PC-9 (cell line): ENCODE measurements at regions not wholly inside any gene's neighbourhood (a gene's known extent, or its start where the extent isn't known, plus 50 kb on each side); places are given as distances from the start of the nearest gene placed in this dataset.

Experiments used
- BruUV-seq: library from RNA; stranded (reverse); fragments of 400-500 nt; replicated peaks from 2 replicates; lab custom pipeline; 2021; lab: Mats Ljungman, UMichigan
- CTCF ChIA-PET: fragments of 300-600 bp; sonication (Branson Sonifier 250); formaldehyde crosslinking; loops from one replicate; lab custom pipeline; 2022; ENCODE audit warnings: antibody characterized with exemption; lab: Charles Lee
- POLR2A ChIA-PET: fragments of 300-600 bp; sonication (Branson Sonifier 250); formaldehyde crosslinking; loops from one replicate; lab custom pipeline; 2022; ENCODE audit warnings: antibody characterized with exemption; ENCODE audit not compliant: unreplicated experiment; lab: Charles Lee
- DNase-seq, 2 experiments: peaks; one replicate each; pipeline versions ENCODE4 v3.0.0 to v3.0.0-alpha.2; 2015 to 2022; ENCODE audit warnings: mixed read lengths in 1 of 2
- H2AFZ ChIP-seq: fragments of 200-600 bp; sonication (generic); 2 replicates; pipeline ENCODE4 v1.8.1; 2017; ENCODE audit warnings: antibody characterized with exemption
- H3F3A ChIP-seq: fragments of 200-600 bp; sonication (generic); 2 replicates; pipeline ENCODE4 v1.8.1; 2017; ENCODE audit warnings: antibody characterized with exemption, mild to moderate bottlenecking, low read depth; ENCODE audit not compliant: insufficient read depth
- H3K27ac ChIP-seq: fragments of 200-600 bp; sonication (generic); 2 replicates; pipeline ENCODE4 v1.6.1; 2016; ENCODE audit warnings: mixed run types
- H3K27me3 ChIP-seq: fragments of 200-600 bp; sonication (generic); 2 replicates; pipeline ENCODE4 v1.6.1; 2016; ENCODE audit warnings: low read depth, mixed run types; ENCODE audit not compliant: insufficient read depth
- H3K36me3 ChIP-seq: fragments of 200-600 bp; sonication (generic); 2 replicates; pipeline ENCODE4 v1.6.1; 2016; ENCODE audit warnings: low read depth, mixed run types
- H3K4me1 ChIP-seq: fragments of 200-600 bp; sonication (generic); replicated peaks from 2 replicates; pipeline ENCODE4 v1.6.1; 2016; ENCODE audit warnings: mixed run types; ENCODE audit not compliant: insufficient read depth
- H3K4me2 ChIP-seq: fragments of 200-600 bp; sonication (generic); 2 replicates; pipeline ENCODE4 v1.6.1; 2017; ENCODE audit warnings: mixed run types
- H3K4me3 ChIP-seq: fragments of 200-600 bp; sonication (generic); 2 replicates; pipeline ENCODE4 v1.6.1; 2016; ENCODE audit warnings: mixed run types
- H3K79me2 ChIP-seq: fragments of 200-600 bp; sonication (generic); 2 replicates; pipeline ENCODE4 v1.6.1; 2017; ENCODE audit warnings: low read depth, mixed run types
- H3K9me2 ChIP-seq: fragments of 200-600 bp; sonication (generic); 2 replicates; pipeline ENCODE4 v1.8.1; 2017; ENCODE audit warnings: mild to moderate bottlenecking; ENCODE audit not compliant: insufficient read depth
- H3K9me3 ChIP-seq: fragments of 200-600 bp; sonication (generic); 2 replicates; pipeline ENCODE4 v1.8.1; 2016; ENCODE audit warnings: low read depth; ENCODE audit not compliant: insufficient read depth
- H4K20me1 ChIP-seq: fragments of 200-600 bp; sonication (generic); 2 replicates; pipeline ENCODE4 v1.8.1; 2017; ENCODE audit not compliant: insufficient read depth
- EZH2 ChIP-seq: fragments of 200-600 bp; sonication (generic); IDR thresholded peaks from 2 replicates; pipeline ENCODE4 v1.8.0; 2017; ENCODE audit warnings: antibody characterized with exemption, low read depth
- intact Hi-C: fragments of 100-400 bp; cut with micrococcal nuclease; formaldehyde crosslinking; loops from one replicate; pipeline ENCODE4 v1.10.0; 2022; ENCODE audit not compliant: unreplicated experiment
- TF ChIP-seq, protein P1 (sequence below): fragments of 200-600 bp; sonication (generic); conservative IDR thresholded peaks from 2 replicates; pipeline ENCODE4 v1.6.1; 2017; ENCODE audit warnings: mixed run types, antibody characterized with exemption, mild to moderate bottlenecking, moderate library complexity

- H3K9me2 ChIP-seq = no peaks in the 10 kb centered on the region
- TF ChIP-seq, protein P1, sequence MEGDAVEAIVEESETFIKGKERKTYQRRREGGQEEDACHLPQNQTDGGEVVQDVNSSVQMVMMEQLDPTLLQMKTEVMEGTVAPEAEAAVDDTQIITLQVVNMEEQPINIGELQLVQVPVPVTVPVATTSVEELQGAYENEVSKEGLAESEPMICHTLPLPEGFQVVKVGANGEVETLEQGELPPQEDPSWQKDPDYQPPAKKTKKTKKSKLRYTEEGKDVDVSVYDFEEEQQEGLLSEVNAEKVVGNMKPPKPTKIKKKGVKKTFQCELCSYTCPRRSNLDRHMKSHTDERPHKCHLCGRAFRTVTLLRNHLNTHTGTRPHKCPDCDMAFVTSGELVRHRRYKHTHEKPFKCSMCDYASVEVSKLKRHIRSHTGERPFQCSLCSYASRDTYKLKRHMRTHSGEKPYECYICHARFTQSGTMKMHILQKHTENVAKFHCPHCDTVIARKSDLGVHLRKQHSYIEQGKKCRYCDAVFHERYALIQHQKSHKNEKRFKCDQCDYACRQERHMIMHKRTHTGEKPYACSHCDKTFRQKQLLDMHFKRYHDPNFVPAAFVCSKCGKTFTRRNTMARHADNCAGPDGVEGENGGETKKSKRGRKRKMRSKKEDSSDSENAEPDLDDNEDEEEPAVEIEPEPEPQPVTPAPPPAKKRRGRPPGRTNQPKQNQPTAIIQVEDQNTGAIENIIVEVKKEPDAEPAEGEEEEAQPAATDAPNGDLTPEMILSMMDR = no peak
- TF ChIP-seq EZH2 = no peak
- H3K4me3 ChIP-seq = no peak overlapping the region
- no peaks in the 10 kb centered on the region for H3K79me2 ChIP-seq
- ChIA-PET POLR2A (no interaction called here), CTCF (no interaction called here)
- H3K9me3 ChIP-seq = no peaks in the 10 kb centered on the region
- no peak overlapping the region for H3K4me2 ChIP-seq
- no peak overlapping the region for H3K27ac ChIP-seq
- H3K4me1 ChIP-seq = peaks cover 15% of the 10 kb centered on the region
- no peaks in the 10 kb centered on the region for H3F3A ChIP-seq
- DNase-seq = no peak
- no peaks in the 10 kb centered on the region for H3K36me3 ChIP-seq
- BruUV-seq = no TSS peak
- no peak overlapping the region for H2AFZ ChIP-seq
- intact Hi-C loops = no loop called here
- no peaks in the 10 kb centered on the region for H3K27me3 ChIP-seq
- no peaks in the 10 kb centered on the region for H4K20me1 ChIP-seq
Observed at GRCh38 chr7:50867034-50867356, 84.3 kb upstream of the GRB10 start.

DNA sequence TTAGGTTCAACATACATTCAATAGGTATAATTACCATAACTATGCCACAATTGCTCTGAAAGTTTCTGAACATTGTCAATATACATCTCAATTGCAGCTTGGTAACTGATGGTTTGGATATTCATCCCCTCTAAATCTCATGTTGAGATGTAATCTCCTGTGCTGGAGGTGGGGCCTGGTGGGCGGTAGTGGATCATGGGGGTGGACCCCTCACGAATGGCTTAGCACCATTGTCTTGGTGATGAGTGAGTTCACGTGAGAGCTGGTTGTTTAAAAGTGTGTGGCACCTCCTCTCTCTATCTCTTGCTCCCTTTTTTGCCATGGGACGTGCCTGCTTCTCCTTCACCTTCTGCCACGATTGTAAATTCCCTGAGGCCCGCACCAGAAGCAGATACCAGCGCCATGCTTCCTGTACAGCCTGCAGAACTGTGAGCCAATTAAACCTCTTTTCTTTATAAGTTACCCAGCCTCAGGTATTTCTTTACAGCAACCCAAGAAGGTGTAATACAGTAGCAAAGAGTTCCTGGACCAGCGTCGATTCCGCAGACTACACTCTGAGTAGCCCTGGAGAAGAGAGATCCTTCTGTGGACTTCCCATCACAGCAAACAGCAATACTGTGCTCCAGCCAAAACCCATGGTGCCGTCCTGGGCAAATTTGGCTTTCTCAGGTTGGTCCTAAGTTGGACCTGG lies 83.8 kb upstream of the GRB10 start:
- peaks cover 15% of the 10 kb centered on the region for H3K4me1 ChIP-seq
- BruUV-seq = no TSS peak
- H3F3A ChIP-seq = no peaks in the 10 kb centered on the region
- H3K36me3 ChIP-seq = no peaks in the 10 kb centered on the region
- H3K27me3 ChIP-seq = no peaks in the 10 kb centered on the region
- no peaks in the 10 kb centered on the region for H3K9me2 ChIP-seq
- no peak overlapping the region for H3K4me3 ChIP-seq
- no peak overlapping the region for H2AFZ ChIP-seq
- no peak overlapping the region for H3K27ac ChIP-seq
- no peaks in the 10 kb centered on the region for H3K9me3 ChIP-seq
- H3K4me2 ChIP-seq = no peak overlapping the region
- H4K20me1 ChIP-seq = no peaks in the 10 kb centered on the region
- ChIA-PET POLR2A (no interaction called here), CTCF (no interaction called here)
- intact Hi-C loops = no loop called here
- H3K79me2 ChIP-seq = no peaks in the 10 kb centered on the region
- no peak for DNase-seq
- TF ChIP-seq EZH2 = no peak
- TF ChIP-seq, protein P1 = no peak

- ChIA-PET CTCF (no interaction called here), POLR2A (no interaction called here)
- Histone ChIP-seq H3K27me3 (no peaks in the 10 kb centered on the region), H3K4me3 (no peak overlapping the region), H3K9me2 (no peaks in the 10 kb centered on the region), H2AFZ (no peak overlapping the region), H3K4me2 (no peak overlapping the region), H3K4me1 (peaks cover 15% of the 10 kb centered on the region), H3K79me2 (no peaks in the 10 kb centered on the region), H4K20me1 (no peaks in the 10 kb centered on the region), H3K9me3 (no peaks in the 10 kb centered on the region), H3K36me3 (no peaks in the 10 kb centered on the region), H3F3A (no peaks in the 10 kb centered on the region), H3K27ac (no peak overlapping the region)
- no TSS peak for BruUV-seq
- intact Hi-C loops = no loop called here
- TF ChIP-seq, protein P1 = no peak
- TF ChIP-seq EZH2 = no peak
- DNase-seq = no peak
Observed at GRCh38 chr7:50865450-50865849, 82.8 kb upstream of the GRB10 start.
